Thymus (tissue), 11 donors: ENCODE measurements at regions not wholly inside any gene's neighbourhood (a gene's known extent, or its start where the extent isn't known, plus 50 kb on each side); places are given as distances from the start of the nearest gene placed in this dataset.

Source experiments
- DNase-seq, 9 donors: peaks; one replicate each; pipeline ENCODE4 v3.0.0-alpha.2; 2013; ENCODE audit warnings: low spot score in 9 of 9, low read depth in 6 of 9, missing footprints in 1 of 9
- H3K27ac ChIP-seq, 2 donors: one replicate each; pipeline ENCODE4 v1.5.1; 2013; ENCODE audit warnings: control low read depth in 1 of 2, low read depth in 1 of 2, low read length in 1 of 2, mild to moderate bottlenecking in 1 of 2, moderate library complexity in 1 of 2
- H3K27me3 ChIP-seq, 2 donors: one replicate each; pipeline ENCODE4 v1.5.1; 2013; ENCODE audit warnings: low read length in 1 of 2; ENCODE audit not compliant: control insufficient read depth in 2 of 2, insufficient read depth in 1 of 2
- H3K36me3 ChIP-seq, 2 donors: one replicate each; pipeline ENCODE4 v1.5.1; 2013; ENCODE audit warnings: low read length in 1 of 2, mild to moderate bottlenecking in 1 of 2, moderate library complexity in 1 of 2; ENCODE audit not compliant: control insufficient read depth in 2 of 2, insufficient read depth in 2 of 2
- H3K4me1 ChIP-seq, 2 donors: one replicate each; pipeline ENCODE4 v1.5.1; 2013; ENCODE audit warnings: low read length in 2 of 2; ENCODE audit not compliant: control insufficient read depth in 2 of 2, insufficient read depth in 2 of 2
- H3K4me3 ChIP-seq, 2 donors: one replicate each; pipeline ENCODE4 v1.5.1; 2013; ENCODE audit warnings: low read length in 2 of 2, control low read depth in 1 of 2, mild to moderate bottlenecking in 1 of 2
- H3K9me3 ChIP-seq, 2 donors: one replicate each; pipeline ENCODE4 v1.5.1; 2013; ENCODE audit warnings: low read length in 1 of 2, mild to moderate bottlenecking in 1 of 2; ENCODE audit not compliant: control insufficient read depth in 2 of 2, insufficient read depth in 1 of 2
- WGBS: extraction: QIAGEN DNeasy Blood & Tissue Kit; methylation state at CpG from one replicate; pipeline ENCODE4 v1.1.7; 2013; 5-methylcytosine and 5-hydroxymethylcytosine counted together
- donor health status: healthy.

DNA sequence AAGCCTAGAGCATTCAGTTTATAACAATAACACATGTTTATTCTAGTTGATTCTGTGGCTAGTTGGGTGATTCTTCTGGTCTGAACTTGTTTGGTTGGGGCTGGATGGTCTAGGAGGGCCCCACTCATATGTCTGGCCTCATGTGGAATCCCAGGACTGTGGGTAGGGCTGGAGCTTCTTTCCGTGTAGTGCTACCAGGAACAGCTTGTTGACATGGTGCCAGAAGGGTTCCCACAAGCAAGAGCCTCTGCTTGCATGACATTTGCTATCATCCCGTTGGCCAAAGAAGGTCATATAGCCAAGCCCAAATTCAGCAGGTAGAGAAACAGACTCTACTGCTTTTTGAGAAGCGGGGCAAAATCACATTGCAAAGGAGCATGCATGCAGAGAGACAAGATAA is 67.6 kb upstream of the PPP2R5A start:
- Histone ChIP-seq H3K9me3 (no peaks in the 10 kb centered on the region), H3K4me1 (peaks cover 11 to 21% of the 10 kb centered on the region in 2 donors), H3K4me3 (no peak overlapping the region), H3K27ac (no peak overlapping the region), H3K36me3 (no peaks in the 10 kb centered on the region), H3K27me3 (no peaks in the 10 kb centered on the region)
- 94% methylated on average over 3 of the region's 3 CpGs for WGBS
- no peak for DNase-seq

DNA sequence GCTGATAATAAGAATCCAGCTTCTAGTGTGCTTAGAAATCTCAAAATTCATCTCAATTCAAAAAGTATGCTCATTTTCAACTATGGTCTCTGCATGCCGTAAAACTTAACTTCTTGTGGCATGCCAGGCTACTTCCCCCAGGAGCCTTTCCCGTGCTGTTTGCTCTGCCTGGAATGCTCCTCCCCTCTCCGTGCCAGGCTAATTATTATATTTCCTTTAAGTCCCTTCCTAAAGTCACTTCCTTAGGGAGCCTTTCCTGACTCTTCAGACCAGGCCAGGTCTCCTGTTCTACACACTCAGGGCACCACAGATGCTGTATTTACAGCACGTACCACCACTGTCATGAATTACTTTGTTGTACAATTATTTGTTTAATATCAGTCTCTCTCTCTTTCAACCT is 67.1 kb upstream of the PPP2R5A start:
- no peaks in the 10 kb centered on the region for H3K36me3 ChIP-seq
- H3K4me3 ChIP-seq = no peak overlapping the region
- H3K4me1 ChIP-seq = peaks cover 11 to 21% of the 10 kb centered on the region in 2 donors
- 85% methylated on average over 4 of the region's 4 CpGs for WGBS
- H3K27me3 ChIP-seq = no peaks in the 10 kb centered on the region
- no peak overlapping the region for H3K27ac ChIP-seq
- H3K9me3 ChIP-seq = no peaks in the 10 kb centered on the region
- no peak for DNase-seq

DNA sequence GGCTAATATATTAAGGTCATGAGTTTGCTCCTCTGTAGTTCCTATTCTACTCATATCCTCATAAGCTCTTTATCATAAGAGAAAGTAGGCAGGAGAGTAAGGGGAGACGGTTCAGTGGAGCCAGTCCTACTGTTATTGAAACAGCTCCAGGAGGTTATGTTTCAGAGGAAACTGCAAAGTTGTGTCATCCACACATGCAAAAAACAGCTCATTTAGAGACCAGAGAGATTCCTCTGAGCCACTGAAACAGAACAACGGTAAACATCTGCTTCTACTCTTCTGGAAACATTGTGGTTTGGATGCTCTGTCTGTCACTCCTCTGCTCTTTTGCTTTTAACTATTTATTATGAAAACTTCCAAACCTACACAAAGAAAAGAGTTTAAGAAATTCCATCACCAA is 66.3 kb upstream of the PPP2R5A start:
- Histone ChIP-seq H3K4me3 (no peak overlapping the region), H3K4me1 (peaks cover 11 to 21% of the 10 kb centered on the region in 2 donors), H3K27me3 (no peaks in the 10 kb centered on the region), H3K36me3 (no peaks in the 10 kb centered on the region), H3K27ac (peak overlapping the region in 1 of 2 donors; percentile 66), H3K9me3 (no peaks in the 10 kb centered on the region)
- DNase-seq = peak in 6 of 9 donors; percentile 19 to 68 (median 42)
- 13% methylated on average over 2 of the region's 2 CpGs for WGBS

DNA sequence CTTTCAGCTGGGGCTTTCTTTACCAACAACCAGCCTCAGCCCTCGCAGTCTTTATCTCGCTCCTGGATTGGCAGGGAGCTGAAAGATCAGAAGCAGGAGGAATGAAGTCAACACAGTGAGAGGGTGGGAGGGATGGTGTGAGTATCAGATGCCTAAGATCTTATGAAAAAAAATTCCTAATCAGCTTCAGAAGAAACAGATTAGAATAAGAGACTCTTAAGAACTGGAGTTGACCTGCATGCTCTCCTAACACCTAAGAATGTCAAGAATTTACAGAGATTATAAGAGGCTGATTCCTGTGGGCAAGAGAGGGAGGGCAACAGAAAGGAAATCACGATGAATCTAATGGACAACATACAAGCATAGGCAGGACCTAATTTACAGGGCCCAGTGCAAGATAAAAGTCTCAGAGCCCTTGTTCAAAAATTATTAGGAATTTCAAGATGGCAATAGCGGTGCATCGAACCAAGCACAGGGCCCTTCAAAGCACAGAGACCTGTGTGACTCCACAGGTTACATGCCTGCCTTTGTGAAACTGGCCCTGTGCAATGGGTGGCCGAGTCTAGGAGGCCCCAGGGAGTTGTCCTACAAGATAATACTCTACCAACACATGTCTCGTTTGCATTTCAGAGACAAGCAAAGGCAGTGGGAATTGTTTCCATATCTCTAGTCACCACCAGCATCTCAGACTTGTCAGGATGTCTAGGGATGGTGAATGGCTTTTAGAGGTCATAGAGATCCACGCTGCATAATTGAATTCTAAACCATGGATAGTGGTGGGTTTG is 65.3 kb upstream of the PPP2R5A start:
- H3K36me3 ChIP-seq = no peaks in the 10 kb centered on the region
- H3K27me3 ChIP-seq = no peaks in the 10 kb centered on the region
- H3K27ac ChIP-seq = no peak overlapping the region
- H3K9me3 ChIP-seq = no peaks in the 10 kb centered on the region
- H3K4me1 ChIP-seq = peaks cover 11 to 21% of the 10 kb centered on the region in 2 donors
- WGBS = 95% methylated on average over 8 of the region's 8 CpGs
- no peak overlapping the region for H3K4me3 ChIP-seq
- DNase-seq = no peak

DNA sequence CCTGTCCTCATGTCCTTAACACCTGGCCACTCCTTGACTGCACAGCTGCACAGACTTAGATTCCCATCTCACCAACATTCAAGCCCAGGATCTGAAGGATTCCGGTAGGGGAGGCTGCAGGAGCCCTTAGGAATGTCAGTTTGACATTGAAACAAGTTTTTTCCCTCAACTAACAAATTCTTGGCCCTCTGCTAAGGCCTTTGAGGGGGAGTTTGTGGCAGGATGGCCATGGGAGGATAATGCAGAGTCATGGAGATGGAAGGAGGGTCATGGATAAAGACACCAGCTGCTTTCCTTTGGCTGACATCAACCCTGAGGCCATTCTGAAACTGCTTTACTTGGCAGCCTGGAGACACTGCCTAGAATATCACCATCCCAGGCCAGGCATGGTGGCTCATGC is 63.4 kb upstream of the PPP2R5A start:
- Histone ChIP-seq H3K27ac (no peak overlapping the region), H3K9me3 (no peaks in the 10 kb centered on the region), H3K4me1 (peaks cover 11 to 36% of the 10 kb centered on the region in 2 donors), H3K36me3 (no peaks in the 10 kb centered on the region), H3K4me3 (no peak overlapping the region), H3K27me3 (no peaks in the 10 kb centered on the region)
- no peak for DNase-seq
- WGBS = 99% methylated on average over 1 of the region's 1 CpG

DNA sequence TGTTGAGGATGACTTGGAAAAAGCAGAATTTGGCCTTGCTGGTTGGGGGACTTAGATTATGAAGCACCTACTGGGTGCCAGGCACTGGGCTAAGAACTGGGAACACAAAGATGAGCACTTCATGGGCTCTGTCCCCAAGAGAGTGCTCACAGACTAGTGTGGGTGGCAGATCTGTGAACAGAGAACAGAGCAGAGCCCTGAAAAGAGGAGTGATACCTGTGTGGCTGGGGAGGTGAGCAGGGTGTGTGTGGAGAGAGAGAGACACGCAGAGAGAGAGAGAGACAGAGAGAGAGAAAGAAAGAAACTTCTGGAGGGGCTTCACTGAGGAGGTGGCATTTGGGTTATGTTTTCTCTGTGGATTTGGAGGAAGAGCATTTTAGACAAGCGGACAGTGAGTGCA is 61.1 kb upstream of the PPP2R5A start:
- Histone ChIP-seq H3K27ac (no peak overlapping the region), H3K27me3 (no peaks in the 10 kb centered on the region), H3K4me3 (no peak overlapping the region), H3K9me3 (no peaks in the 10 kb centered on the region), H3K36me3 (no peaks in the 10 kb centered on the region), H3K4me1 (peaks cover 5 to 25% of the 10 kb centered on the region in 2 donors)
- WGBS = 88% methylated on average over 2 of the region's 2 CpGs
- DNase-seq = no peak

DNA sequence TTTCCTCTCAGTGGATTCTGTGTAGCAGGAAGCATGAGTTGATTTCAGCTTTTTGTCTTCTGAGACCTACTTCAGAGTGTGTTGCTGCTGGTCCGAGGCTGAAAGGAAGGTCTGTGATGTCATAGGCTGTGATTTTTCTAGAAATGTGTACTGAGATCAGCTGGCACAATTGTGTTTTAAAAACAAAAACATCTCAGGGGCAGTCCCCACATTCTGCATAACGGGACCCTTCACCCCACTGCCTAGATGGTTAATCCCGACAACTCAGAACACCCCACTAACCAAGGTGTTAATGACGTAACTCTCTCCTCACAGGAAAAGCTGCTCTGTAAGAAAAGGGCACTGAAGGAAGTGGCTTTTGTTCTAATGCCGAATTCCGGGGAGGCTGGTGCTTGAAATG is 59.8 kb upstream of the PPP2R5A start:
- DNase-seq = peak in 4 of 9 donors; percentile 13 to 56 (median 20)
- Histone ChIP-seq H3K27me3 (no peaks in the 10 kb centered on the region), H3K36me3 (no peaks in the 10 kb centered on the region), H3K27ac (peak overlapping the region in 1 of 2 donors; percentile 67), H3K4me3 (no peak overlapping the region), H3K4me1 (peaks cover 0 to 15% of the 10 kb centered on the region in 2 donors), H3K9me3 (no peaks in the 10 kb centered on the region)
- WGBS = 72% methylated on average over 6 of the region's 6 CpGs

DNA sequence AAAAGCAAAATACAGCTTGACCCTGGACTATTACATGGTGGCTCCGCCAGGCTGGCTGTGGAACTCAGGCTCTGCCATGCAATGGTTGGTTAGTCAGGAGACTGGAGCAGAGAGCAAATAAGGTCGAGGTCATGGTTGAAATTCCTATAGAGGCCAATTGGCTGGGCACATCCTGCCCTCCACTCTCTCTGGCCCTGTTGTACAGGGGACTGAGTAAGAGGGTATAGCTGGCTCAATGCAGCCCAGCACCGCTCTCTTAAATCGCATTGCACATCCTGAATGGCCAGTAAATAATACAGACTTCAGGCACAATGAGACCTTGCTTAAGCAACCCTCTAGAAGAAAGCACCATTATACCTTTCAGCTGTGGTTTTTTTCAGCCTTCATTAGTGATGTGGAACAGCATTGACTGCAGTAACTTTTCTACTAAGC is 59.3 kb upstream of the PPP2R5A start:
- 95% methylated on average over 4 of the region's 4 CpGs for WGBS
- no peaks in the 10 kb centered on the region for H3K9me3 ChIP-seq
- peak overlapping the region; percentile 47 to 67 for H3K27ac ChIP-seq
- H3K27me3 ChIP-seq = no peaks in the 10 kb centered on the region
- H3K4me3 ChIP-seq = no peak overlapping the region
- DNase-seq = no peak
- H3K36me3 ChIP-seq = no peaks in the 10 kb centered on the region
- peaks cover 0 to 15% of the 10 kb centered on the region in 2 donors for H3K4me1 ChIP-seq

DNA sequence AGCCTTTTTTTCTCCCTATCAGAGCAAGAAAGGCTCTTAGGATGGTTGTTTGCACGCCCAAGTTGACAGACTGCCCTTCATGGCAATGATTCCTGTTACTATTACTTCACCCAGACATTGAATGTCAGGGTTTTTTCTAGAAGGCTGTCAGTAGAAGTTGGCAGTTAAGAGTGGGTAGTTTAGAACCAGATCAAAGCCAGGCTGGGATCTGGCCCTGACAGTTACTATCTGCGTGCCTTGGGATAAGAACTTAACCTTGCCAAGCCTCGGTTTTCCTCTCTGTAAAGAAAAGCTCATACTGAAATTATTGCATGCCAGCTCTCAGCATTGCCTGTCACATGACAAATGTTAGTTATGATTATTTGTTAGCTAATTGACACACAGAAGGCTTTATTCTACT is 58.7 kb upstream of the PPP2R5A start:
- WGBS = 95% methylated on average over 3 of the region's 3 CpGs
- Histone ChIP-seq H3K4me3 (no peak overlapping the region), H3K27me3 (no peaks in the 10 kb centered on the region), H3K36me3 (no peaks in the 10 kb centered on the region), H3K4me1 (peaks cover 0 to 15% of the 10 kb centered on the region in 2 donors), H3K27ac (no peak overlapping the region), H3K9me3 (no peaks in the 10 kb centered on the region)
- no peak for DNase-seq
